ENCODE measurements at regions not wholly inside any gene's neighbourhood (a gene's known extent, or its start where the extent isn't known, plus 50 kb on each side); places are given as distances from the start of the nearest gene placed in this dataset.

DNA sequence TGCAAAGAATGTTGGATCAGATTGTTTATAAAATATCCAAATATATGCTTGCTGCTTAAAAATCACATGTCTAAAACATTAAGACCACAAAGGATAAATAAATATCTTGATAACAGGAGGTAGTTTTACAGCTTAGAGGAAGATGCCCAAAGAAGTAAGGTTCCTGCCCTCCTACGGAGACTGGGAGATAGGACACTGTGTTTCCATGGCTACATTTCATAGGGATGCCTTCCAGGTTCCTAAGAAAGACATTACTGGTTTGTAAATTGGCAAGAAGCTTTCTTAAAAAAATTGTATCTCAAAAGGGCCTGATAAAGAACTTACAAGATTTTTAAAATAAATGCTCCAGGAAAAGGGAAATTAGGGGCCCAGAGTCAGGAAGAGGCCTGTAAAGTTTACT lies 437.2 kb downstream of the HINT1 start:
- DNase-seq (ENCODE audit: low read depth) = no peak

DNA sequence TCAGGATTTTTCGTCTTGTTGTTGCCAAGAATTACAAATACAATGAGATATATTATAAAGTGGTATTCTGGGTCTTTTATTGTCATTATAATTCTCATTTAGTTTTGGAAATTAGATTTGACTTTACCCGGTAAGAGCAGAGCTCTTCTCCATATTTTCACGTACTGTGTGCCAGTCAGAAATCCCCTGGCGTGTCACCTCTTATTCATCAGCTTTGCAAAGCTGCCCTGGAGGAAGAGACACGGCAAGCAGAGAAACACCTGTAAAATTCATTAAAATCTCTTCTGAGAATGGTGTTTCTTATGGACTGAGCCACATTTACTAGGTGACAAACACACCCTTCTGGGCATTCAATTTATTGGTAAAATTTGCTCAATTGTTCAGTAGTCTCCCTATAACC lies 440.4 kb downstream of the HINT1 start:
- no peak for DNase-seq (ENCODE audit: low read depth)

DNA sequence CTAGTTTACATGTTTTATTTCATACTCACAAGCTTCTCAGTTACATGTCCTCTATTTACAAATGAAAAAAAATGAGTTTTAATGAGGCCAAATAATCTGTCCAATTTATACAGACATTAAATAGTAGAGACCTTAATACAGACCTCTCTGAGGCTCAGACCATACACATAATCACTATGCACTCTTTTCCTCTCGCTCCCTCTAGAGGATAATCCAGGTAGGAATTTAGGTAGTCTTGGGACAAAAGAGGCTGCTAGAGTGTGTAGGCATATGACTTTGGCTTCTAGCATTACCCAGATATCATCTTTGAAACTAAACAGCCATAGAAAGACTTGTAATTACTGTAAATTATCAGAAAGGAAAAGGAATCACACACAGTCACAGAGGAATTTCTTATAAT lies 444.7 kb downstream of the HINT1 start:
- peak; percentile 63 for DNase-seq (ENCODE audit: low read depth)

DNA sequence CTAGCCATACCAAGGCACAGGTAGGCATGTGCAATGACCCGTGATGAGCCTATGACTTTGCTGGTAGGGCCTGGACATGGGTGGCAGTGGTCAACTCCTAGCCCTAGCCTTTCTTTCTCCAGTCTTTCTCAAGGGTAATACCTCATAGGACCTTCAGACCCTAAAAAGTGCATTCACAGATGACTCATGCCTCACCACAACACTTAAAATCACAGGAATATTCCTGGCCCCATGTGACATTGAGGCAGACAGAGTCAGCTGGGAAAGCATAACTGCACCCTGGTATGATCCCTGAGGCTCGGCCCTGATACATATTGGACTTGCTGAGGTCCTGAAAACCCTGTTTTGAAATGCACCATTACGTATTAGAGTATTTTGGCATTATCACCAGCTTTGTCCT lies 449.5 kb downstream of the HINT1 start:
- peak; percentile 59 for DNase-seq (ENCODE audit: low read depth)

DNA sequence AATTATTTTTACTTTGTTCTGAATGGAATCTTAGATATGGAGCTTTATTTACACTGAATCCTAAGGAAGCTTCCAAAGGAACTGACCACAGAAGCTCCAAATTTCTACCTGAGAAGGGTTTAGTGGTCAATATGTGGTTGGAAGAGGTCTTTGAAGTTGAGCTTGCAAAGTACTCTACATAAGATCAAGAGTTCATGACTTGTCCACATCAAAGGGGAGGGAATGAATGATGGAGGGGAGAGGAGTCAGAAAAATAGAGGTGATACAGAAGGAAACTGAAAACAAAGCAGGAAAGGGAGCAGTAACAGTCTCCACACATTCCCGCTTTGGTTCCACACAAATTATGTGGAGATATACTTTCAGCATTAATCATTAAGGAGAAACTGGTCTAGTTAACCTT lies 450.9 kb downstream of the HINT1 start:
- DNase-seq (ENCODE audit: low read depth) = no peak

DNA sequence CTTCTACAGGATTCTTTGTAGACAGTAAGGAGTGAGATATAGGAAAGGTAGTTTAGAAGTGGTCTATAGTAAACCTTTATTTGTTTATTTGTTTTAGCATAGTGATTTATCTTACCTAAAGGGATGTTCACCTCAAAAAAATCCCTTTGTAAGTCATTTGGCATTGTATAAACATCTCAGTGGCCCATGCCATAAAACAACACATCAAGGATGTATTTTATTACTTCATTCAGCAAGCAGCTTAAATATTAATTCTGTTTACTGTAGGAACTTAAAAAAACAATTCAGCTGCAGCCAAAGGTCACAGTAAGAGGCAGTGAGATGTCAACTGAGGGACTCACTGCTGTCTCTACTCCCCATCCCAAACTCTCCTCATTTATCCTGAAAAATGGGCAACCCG lies 452.7 kb downstream of the HINT1 start:
- no peak for DNase-seq (ENCODE audit: low read depth)

DNA sequence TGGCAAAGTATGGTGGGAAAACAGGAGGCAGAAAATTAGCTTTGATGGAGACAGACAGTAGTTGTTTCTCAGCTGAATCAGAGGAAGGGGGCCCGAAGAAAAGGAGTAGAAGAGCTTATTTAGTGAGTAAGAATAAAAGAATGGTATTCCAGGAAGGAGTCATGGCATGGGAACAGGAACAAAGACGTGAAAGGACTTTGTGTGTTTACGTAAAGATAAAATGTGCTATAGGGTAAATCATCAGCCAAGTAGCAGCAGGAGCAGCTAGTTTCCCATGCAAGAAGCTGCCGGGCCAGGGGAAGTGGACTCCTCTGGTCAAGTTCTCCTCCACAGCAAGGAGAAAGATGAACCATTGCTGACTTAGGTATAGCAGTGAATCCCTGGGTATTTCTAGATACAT lies 454.5 kb downstream of the HINT1 start:
- peak; percentile 87 for DNase-seq (ENCODE audit: low read depth)

DNA sequence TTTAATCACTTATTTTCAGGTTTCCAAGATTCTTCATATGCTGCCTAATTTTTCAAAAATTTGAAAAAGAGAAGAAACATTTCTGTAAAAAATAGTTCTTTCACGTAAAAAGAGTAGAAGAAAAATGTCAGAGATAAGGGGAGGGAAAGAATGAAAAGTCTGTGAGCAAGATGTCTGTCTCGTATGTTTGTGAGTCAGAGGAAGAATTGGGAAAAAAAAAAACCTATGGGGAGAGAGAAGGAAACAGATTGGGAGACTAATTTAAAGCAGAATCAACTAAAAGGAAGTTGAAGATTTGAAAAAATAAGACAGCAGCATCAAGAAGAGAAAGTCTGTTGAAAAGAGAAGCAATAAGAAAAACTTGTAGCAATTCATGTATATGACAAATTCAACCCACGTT lies 456.3 kb downstream of the HINT1 start:
- peak; percentile 16 for DNase-seq (ENCODE audit: low read depth)

DNA sequence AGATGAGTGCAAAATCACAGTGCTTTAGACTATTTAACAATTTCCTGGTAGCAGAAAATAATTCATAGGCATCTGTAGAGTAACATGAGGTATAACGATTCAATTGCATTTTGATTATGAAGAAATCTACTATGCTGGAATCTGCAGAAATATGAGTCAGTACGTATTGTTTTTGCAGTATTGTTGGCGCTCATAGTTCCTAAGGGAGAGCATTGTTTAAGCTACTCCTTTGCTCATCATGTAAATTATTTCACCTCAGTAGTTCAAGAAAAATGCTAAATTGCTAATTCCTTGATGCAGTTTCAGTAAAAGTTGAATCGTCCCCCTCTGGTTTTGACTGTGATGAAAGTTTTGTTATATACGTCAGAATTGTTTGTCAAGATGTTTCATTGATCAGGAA lies 458.4 kb downstream of the HINT1 start:
- no peak for DNase-seq (ENCODE audit: low read depth)

DNA sequence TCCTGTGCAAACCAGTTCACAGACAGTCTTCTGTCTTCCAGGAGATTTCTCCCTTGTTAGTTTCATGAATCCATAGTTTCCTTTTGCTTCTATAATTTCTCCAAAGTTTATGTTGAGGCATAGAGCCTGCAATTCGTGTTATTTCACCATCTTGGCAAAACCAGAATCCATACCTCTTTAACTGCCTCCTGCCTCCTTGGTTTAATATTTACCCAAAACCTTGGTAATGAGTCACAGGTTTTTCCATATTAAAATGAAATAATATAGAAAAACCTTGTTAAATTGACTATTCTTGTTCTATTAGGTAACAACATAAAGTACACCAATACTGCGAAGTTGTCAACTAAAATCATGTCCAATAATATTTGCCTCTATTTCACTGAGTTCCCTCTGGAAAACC lies 459.7 kb downstream of the HINT1 start:
- DNase-seq (ENCODE audit: low read depth) = no peak

DNA sequence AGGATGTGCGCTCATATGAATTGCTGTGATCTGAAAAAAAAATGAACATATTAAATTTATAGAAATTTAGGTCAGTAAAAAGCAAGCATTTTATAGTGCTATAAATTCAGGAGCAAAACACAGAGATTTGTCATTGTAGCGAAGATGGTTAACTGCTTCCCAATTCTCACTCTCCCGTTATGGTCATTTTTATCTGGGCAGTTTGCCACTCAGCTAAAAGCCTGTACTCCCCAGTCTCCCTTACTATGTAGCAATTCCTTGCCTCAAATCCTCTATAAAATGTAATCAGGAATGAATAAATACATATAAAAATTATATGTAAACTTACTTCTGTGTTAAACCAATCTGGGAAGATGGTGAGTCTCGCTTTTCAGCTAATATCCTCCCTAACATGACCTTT lies 471.5 kb downstream of the HINT1 start:
- DNase-seq (ENCODE audit: low read depth) = no peak

DNA sequence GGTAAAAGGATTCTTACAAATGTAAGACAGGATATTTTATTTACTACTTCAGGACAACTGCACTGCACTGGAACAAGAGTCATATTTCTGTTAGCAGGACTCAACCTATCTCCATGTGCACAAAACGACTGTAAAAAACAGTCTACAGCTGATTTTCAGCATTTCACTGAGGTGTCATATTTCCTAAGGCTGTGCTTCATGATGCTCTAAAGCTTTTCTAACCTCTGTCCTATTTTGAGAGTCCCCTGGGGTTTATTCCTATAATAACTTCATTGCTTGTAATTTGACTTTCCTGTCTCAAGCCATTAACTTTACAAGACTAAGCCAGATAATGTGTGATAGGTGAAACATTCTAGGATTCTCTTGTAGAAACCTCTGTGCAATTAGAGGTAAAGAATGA lies 472.3 kb downstream of the HINT1 start:
- no peak for DNase-seq (ENCODE audit: low read depth)

DNA sequence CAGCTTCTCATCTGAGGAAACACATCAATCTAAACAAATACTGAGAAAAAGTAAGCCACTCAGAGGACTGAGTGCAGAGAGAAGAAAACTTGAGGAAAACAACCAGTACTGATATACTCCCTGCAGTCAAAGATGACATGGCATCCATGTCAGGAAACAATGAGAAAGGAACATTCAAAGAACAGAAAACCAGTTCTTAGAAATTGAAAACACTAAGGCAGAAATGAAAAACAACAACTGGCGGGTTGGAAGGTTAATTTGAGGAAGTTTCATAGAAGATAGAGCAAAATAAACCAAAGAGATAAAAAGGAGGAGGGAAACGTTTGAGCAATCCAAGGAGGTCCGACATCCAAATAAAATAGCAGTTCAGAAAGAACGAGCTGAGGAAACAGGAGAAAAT lies 475.2 kb downstream of the HINT1 start:
- no peak for DNase-seq (ENCODE audit: low read depth)

DNA sequence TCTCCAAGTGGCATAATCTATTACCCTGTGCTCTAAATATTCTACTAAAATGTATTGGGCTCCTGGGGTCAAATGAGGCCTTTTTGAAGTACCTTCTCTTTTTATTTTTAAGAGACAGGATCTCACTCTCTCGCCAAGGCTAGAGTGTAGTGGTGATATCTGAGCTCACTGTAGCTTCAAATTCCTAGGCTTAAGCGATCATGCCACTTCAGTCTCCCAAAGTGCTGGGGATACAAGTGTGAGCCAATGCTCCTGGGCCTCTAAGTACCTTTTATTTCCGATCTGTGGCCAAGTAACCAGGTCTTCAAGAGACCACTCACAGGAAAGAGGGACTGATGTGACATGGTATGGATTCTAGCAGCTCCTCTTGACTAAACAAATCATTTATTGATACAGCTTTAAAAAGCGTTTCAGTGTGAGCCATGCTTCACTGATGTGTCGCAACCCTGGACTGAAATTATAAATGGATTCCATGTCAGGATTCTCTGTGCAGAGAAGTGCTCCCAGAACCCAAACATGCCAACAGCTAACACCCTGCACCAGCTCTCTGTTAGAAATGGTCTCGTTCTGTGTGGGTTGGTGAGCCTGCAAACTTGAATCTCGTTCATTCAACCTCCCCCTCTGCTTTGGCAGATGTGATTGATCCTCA lies 477.8 kb downstream of the HINT1 start:
- DNase-seq (ENCODE audit: low read depth) = no peak

DNA sequence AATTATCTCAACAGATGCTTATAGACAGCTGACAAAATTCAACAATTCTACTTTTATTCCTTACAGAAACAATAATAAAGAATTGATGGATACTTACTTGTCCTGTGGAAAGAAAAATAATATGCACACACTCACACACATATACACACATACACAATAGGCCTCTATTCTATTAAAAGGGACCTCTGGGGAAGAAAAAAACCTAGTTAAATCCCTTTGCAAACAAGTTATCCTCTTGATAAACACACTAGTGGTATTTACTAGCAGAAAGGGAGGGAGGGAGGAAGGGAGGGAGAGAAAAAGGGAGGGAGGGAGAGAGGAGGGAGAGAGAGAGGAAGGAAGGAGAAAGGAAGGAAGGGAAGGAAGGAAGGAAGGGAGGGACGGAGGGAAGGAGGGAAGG lies 486.4 kb downstream of the HINT1 start:
- DNase-seq (ENCODE audit: low read depth) = no peak

DNA sequence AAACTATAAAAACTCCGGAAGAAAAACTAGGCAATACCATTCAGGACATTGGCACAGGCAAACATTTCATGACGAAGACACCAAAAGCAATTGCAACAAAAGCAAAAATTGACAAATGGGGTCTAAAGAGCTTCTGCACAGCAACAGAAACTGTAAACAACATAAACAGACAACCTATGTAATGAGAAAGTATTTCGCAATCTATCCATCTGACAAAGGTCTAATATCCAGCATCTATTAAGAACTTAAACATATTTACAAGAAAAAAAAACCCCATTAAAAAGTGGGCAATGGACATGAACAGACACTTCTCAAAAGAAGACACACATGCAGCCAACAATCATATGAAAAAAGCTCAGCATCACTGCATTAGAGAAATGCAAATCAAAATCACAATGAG lies 498.6 kb downstream of the HINT1 start:
- no peak for DNase-seq (ENCODE audit: low read depth)

DNA sequence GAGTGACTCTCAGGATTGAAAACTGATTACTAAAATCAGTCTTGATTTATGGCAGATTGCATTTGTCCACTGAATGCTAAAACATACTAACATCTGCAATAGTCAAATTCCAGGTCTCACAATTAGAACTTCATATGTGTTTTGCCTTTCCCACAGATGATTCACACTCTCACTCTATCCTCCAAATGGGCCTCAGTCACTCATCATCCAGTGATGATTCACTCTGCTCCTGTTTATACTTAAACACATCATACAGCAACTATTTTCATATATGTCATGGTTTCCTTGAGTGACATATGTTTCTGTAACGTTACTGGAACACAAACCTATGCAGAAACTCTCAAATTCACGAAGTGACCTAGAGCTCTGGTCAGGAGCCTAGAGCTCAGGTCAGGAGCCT lies 512.9 kb downstream of the HINT1 start:
- peak; percentile 91 for DNase-seq (ENCODE audit: low read depth)

DNA sequence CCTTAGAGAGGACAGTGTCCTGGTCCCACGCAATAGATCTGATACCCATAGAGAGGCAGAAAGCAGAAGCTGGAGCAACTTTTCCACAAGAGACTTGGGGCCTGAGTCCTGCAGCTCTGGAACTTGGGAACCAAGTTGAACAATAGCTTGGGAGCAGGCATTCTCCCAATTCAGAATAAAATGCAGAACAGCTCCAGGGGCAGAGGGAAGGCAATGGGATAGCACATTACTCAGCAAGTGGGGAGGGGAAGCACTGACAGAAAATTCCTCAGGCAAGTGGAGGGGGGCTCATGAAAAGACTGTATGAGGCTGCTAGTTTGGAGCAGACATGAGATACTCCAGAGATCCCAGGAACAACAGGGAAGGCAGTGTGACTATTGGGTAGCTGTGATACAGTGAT lies 513.6 kb downstream of the HINT1 start:
- no peak for DNase-seq (ENCODE audit: low read depth)

DNA sequence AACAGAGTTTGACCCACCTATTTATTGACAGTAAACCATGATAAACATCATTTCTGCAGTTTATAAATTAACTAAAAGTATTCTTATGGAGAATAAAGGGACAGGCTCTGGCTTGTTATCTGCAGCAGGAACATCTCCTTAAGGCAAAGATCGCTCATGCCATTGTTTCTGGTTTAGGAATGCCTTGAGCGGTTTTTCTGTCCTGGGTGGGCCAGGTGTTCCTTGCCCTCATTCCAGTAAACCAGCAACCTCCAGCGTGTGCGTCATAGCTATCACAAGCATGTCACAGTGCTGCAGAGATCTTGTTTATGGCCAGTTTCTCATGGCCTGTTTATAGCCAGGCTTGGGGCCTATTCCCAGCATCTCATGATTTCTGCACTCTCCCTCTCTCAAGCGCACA lies 521.7 kb downstream of the HINT1 start:
- no peak for DNase-seq (ENCODE audit: low read depth)

DNA sequence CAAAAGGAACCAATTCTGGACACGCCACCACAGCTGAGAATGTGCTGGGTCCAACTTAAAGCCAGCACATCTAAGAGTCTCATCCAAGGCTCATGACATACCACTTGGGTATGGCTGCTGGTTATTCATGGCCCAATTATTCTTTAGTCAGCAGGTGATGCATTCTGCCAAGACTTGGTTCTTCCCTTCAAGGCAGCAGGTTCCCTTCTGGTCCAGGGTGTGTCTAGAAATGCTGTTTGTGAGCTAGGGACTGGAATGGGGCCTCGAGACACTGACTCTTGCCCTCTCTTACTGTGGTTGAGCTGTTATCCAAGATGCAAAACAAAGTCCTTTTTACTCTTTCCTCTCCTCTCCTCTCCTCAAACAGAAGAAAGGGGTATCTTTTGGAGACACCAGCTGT lies 522.6 kb downstream of the HINT1 start:
- DNase-seq (ENCODE audit: low read depth) = no peak

DNA sequence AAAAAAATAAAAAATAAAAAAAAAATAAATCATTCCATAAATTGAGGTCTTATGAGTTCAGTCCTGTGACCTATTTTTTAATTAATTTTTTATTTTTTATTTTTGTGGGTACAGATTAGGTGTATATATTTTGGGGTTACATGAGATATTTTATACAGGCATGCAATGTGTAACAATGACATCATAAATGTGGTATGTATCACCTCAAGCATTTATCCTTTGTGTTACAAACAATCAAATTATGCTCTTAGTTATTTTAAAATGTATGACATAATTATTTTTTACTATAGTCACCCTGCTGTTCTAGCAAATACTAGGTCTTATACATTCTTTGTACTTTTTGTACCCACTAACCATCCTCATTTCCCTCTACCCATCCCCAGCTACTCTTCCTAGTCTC lies 537.9 kb downstream of the HINT1 start:
- DNase-seq (ENCODE audit: low read depth) = no peak

DNA sequence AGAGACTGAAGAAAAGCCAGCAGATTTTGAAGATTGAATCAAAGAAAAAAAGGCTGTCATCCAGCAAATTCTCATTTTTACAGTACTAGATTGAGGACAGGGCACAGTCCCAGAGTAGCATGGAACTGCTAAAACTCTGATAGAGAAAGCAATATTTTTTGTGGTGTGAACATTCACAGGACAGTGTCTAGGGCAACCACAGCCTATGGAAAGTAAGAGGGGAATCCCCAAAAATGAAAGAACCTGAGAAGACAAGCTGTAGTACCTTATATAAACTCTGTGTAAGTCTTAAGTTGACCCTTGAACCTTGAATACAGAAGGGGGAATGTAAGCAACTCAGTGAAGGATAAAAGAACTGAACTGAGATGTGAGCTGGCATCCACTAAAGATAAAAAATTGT lies 540.3 kb downstream of the HINT1 start:
- DNase-seq (ENCODE audit: low read depth) = no peak

DNA sequence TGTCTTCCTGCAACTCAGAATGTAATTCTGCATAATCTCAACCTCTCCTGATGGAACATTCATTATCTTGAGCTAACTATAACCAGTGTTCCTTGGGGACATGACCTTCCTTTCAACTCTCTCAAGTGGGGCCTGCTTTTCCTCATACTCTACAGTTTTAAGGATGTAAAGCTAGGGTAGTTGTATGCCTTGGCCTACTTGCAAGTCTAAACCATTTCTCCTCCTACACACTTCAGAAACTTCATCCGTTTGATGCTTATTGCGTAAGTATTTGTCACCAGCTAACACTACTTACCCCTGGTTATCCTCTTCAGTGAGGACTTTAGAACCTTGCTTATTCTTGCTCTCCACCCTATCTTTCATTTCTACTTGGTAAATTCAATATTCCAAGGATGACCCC lies 548.9 kb downstream of the HINT1 start:
- no peak for DNase-seq (ENCODE audit: low read depth)

DNA sequence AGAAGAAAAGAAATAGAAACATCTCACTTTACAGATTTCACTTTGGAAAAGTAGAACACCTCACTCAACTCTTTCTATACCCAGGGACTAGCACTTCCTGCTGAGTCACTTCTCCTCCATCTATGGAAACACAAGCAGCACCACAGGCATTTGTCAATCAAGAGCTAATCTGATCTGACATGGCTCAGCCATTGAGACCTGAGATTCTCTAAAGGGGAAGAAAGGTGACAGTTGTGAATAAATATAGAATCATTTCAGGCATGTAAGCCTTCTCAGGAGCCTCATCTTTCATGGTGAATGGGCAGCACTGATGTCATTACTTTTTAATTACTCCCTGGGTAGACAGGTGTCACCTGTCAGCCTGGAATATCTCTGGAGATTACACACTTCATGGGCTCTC lies 559.8 kb downstream of the HINT1 start:
- peak; percentile 46 for DNase-seq (ENCODE audit: low read depth)

All from HT1080 (cell line).